ENCODE measurements at regions not wholly inside any gene's neighbourhood (a gene's known extent, or its start where the extent isn't known, plus 50 kb on each side); places are given as distances from the start of the nearest gene placed in this dataset.

- peaks cover 0 to 3% (median 0%) of the 10 kb centered on the region in 4 donors for H3K9me3 ChIP-seq
- H3K27ac ChIP-seq = no peak overlapping the region
Measured at GRCh38 chr5:77909237-77909636, 133.1 kb upstream of the TBCA start.

GRCh38 chr5:77908787-77909186, 132.6 kb upstream of the TBCA start:
- TF ChIP-seq POLR2A (IDR thresholded peaks at IDR 0.05) (no peak), CTCF (IDR thresholded peaks at IDR 0.05) (no peak)
- Histone ChIP-seq H3K36me3 (no peaks in the 10 kb centered on the region), H3K4me3 (no peak overlapping the region), H3K27ac (no peak overlapping the region), H3K27me3 (no peaks in the 10 kb centered on the region), H3K9me3 (peaks cover 0 to 3% (median 0%) of the 10 kb centered on the region in 4 donors), H3K4me1 (no peaks in the 10 kb centered on the region)
- no peak for DNase-seq

More at GRCh38 chr5:77909237-77909636, 133.1 kb upstream of the TBCA start:
- H3K4me1 ChIP-seq = no peaks in the 10 kb centered on the region
- H3K36me3 ChIP-seq = no peaks in the 10 kb centered on the region
- no peak for DNase-seq
- no peak for TF ChIP-seq POLR2A (IDR thresholded peaks at IDR 0.05)
- no peak for TF ChIP-seq CTCF (IDR thresholded peaks at IDR 0.05)
- H3K4me3 ChIP-seq = no peak overlapping the region
- H3K27me3 ChIP-seq = no peaks in the 10 kb centered on the region

GRCh38 chr5:77907786-77908185, 131.6 kb upstream of the TBCA start:
- H3K27me3 ChIP-seq = no peaks in the 10 kb centered on the region
- H3K27ac ChIP-seq = no peak overlapping the region
- H3K4me1 ChIP-seq = no peaks in the 10 kb centered on the region
- no peak for TF ChIP-seq POLR2A (IDR thresholded peaks at IDR 0.05)
- no peak for TF ChIP-seq CTCF (IDR thresholded peaks at IDR 0.05)
- H3K4me3 ChIP-seq = no peak overlapping the region
- no peak for DNase-seq
- peaks cover 0 to 3% (median 0%) of the 10 kb centered on the region in 4 donors for H3K9me3 ChIP-seq
- H3K36me3 ChIP-seq = no peaks in the 10 kb centered on the region

- TF ChIP-seq POLR2A (IDR thresholded peaks at IDR 0.05) = no peak
- no peak for TF ChIP-seq CTCF (IDR thresholded peaks at IDR 0.05)
- no peak for DNase-seq
- peaks cover 0 to 3% (median 0%) of the 10 kb centered on the region in 4 donors for H3K9me3 ChIP-seq
Measured at GRCh38 chr5:77906806-77907205, 130.7 kb upstream of the TBCA start.

GRCh38 chr5:77904362-77904761, 128.2 kb upstream of the TBCA start:
- no peak overlapping the region for H3K4me3 ChIP-seq
- TF ChIP-seq POLR2A (IDR thresholded peaks at IDR 0.05) (no peak), CTCF (IDR thresholded peaks at IDR 0.05) (no peak)
- H3K9me3 ChIP-seq = peaks cover 0 to 3% (median 0%) of the 10 kb centered on the region in 4 donors
- no peaks in the 10 kb centered on the region for H3K27me3 ChIP-seq
- DNase-seq = no peak
- no peak overlapping the region for H3K27ac ChIP-seq
- no peaks in the 10 kb centered on the region for H3K36me3 ChIP-seq
- no peaks in the 10 kb centered on the region for H3K4me1 ChIP-seq

More at GRCh38 chr5:77906806-77907205, 130.7 kb upstream of the TBCA start:
- Histone ChIP-seq H3K27ac (no peak overlapping the region), H3K36me3 (no peaks in the 10 kb centered on the region), H3K4me3 (no peak overlapping the region), H3K27me3 (no peaks in the 10 kb centered on the region), H3K4me1 (no peaks in the 10 kb centered on the region)

GRCh38 chr5:77900691-77901090, 124.6 kb upstream of the TBCA start:
- no peak overlapping the region for H3K4me3 ChIP-seq
- H3K27ac ChIP-seq = no peak overlapping the region
- no peaks in the 10 kb centered on the region for H3K36me3 ChIP-seq
- no peaks in the 10 kb centered on the region for H3K27me3 ChIP-seq
- TF ChIP-seq POLR2A (IDR thresholded peaks at IDR 0.05) (no peak), CTCF (IDR thresholded peaks at IDR 0.05) (no peak)
- no peaks in the 10 kb centered on the region for H3K9me3 ChIP-seq
- H3K4me1 ChIP-seq = no peaks in the 10 kb centered on the region
- DNase-seq = no peak

Data from Peyer's patch (tissue), 4 donors.